ENCODE measurements at regions not wholly inside any gene's neighbourhood (a gene's known extent, or its start where the extent isn't known, plus 50 kb on each side); places are given as distances from the start of the nearest gene placed in this dataset.

DNA sequence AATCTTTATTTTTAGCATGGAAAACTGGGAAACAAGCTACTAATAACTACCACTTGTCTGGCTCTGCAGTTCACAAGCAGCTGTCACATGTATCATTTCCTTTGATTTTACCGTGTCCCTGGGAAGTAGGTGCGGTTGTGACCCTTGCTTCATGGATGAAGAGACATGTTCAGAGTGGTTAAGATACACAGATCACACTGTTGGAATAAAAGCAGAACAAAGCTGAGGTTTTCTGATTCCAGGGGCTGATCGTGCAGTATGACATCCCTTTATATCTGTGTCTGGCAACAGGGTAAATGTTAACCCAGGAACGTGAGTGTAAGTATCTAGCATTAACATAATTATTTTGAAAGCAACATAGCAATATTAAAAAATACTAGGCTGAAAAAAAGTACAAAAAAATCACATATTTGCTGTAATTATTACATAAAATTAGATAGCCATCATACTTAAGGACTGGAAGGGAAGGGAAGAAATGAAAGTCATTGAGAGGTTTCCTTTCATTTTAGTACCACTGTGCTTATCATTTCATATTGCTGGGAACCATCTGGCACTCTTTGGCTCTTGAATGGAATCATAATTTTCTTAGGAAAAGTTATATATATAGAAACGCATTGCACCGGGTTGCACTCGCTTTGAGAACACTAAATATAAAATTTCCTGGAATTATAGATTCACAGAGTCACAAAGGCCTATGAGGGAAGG lies 62.8 kb upstream of the PAXBP1 start:
- H3K36me3 ChIP-seq = no peaks in the 10 kb centered on the region
- H3K9me3 ChIP-seq = peaks cover 6% of the 10 kb centered on the region
- TF ChIP-seq, protein P1, sequence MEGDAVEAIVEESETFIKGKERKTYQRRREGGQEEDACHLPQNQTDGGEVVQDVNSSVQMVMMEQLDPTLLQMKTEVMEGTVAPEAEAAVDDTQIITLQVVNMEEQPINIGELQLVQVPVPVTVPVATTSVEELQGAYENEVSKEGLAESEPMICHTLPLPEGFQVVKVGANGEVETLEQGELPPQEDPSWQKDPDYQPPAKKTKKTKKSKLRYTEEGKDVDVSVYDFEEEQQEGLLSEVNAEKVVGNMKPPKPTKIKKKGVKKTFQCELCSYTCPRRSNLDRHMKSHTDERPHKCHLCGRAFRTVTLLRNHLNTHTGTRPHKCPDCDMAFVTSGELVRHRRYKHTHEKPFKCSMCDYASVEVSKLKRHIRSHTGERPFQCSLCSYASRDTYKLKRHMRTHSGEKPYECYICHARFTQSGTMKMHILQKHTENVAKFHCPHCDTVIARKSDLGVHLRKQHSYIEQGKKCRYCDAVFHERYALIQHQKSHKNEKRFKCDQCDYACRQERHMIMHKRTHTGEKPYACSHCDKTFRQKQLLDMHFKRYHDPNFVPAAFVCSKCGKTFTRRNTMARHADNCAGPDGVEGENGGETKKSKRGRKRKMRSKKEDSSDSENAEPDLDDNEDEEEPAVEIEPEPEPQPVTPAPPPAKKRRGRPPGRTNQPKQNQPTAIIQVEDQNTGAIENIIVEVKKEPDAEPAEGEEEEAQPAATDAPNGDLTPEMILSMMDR (IDR thresholded peaks at IDR 0.05) = no peak
- no peak overlapping the region for H3K4me3 ChIP-seq (ENCODE audit: low read depth in 1 of 2, low read length in 1 of 2)
- no peak overlapping the region for H3K27ac ChIP-seq
- H3K27me3 ChIP-seq = peaks cover 42% of the 10 kb centered on the region
- no peaks in the 10 kb centered on the region for H3K4me1 ChIP-seq (ENCODE audit: control insufficient read depth in 1 of 2, insufficient read depth in 1 of 2, low read depth in 1 of 2, low read length in 1 of 2)

DNA sequence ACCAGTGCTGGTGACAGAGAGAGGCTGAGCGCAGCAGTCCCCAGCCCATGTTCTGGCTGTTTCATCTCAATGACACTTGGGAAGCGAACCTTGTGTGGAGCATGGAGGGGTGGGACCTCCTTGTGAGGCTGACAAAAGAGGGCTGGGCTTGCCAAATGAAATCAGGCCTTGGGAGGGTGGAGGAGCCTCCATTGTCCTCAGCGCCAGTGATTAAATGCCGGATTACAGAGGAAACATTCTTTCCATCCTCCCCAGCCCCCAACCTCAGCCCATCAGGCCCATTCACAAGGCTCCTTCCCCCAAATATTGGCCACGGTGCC lies 63.3 kb upstream of the PAXBP1 start:
- TF ChIP-seq, protein P1 (IDR thresholded peaks at IDR 0.05) = no peak
- Histone ChIP-seq H3K27me3 (peaks cover 47% of the 10 kb centered on the region), H3K27ac (no peak overlapping the region)

DNA sequence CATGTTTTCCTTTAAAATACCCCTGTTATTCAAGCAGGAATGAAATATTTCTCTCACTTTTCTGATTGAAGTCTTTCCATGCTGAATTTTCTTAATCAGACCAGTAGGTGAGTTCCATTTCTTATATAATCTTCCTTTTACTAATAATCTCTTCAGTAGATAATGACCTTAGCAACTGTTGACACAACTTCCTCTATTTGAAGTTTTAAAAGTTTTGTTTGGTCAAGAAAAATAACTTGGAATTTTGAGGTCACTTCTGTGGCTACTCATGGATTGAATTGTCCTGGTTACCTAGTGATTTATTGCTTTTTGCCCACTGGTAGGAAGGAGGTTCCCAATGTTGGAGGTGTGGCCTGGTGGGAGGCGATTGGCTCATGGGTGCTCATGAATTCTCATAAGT lies 70.6 kb upstream of the PAXBP1 start:
- Histone ChIP-seq H3K27me3 (peaks cover 69% of the 10 kb centered on the region), H3K9me3 (no peaks in the 10 kb centered on the region), H3K4me3 (ENCODE audit: low read depth in 1 of 2, low read length in 1 of 2) (no peak overlapping the region), H3K4me1 (ENCODE audit: control insufficient read depth in 1 of 2, insufficient read depth in 1 of 2, low read depth in 1 of 2, low read length in 1 of 2) (no peaks in the 10 kb centered on the region), H3K27ac (no peak overlapping the region), H3K36me3 (no peaks in the 10 kb centered on the region)
- TF ChIP-seq, protein P1 (IDR thresholded peaks at IDR 0.05) = no peak

More for the DNA sequence above, 63.3 kb upstream of the PAXBP1 start:
- no peak overlapping the region for H3K4me3 ChIP-seq (ENCODE audit: low read depth in 1 of 2, low read length in 1 of 2)
- H3K4me1 ChIP-seq (ENCODE audit: control insufficient read depth in 1 of 2, insufficient read depth in 1 of 2, low read depth in 1 of 2, low read length in 1 of 2) = no peaks in the 10 kb centered on the region
- H3K36me3 ChIP-seq = no peaks in the 10 kb centered on the region
- H3K9me3 ChIP-seq = peaks cover 6% of the 10 kb centered on the region

DNA sequence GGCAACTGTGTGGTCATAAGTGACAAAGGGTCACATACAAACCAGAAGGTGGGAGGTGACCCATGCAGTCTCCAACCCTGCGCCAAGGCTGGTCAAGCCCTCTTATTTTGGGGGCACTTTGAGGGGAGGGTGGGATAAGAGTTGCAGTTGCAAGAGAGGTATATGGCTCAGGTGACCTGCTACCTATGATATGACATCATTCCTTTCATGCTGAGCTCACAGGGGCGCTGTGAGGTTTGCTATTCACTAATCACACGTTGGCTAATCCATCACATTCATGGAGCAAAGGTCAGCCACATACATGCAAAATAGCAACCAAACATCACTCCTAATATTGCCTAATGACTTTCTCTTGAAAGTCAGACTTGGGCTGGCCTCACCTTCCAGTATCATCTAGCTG lies 72.0 kb upstream of the PAXBP1 start:
- Histone ChIP-seq H3K4me3 (ENCODE audit: low read depth in 1 of 2, low read length in 1 of 2) (no peak overlapping the region), H3K4me1 (ENCODE audit: control insufficient read depth in 1 of 2, insufficient read depth in 1 of 2, low read depth in 1 of 2, low read length in 1 of 2) (no peaks in the 10 kb centered on the region), H3K9me3 (no peaks in the 10 kb centered on the region), H3K27me3 (peaks cover 69% of the 10 kb centered on the region), H3K27ac (no peak overlapping the region), H3K36me3 (no peaks in the 10 kb centered on the region)
- TF ChIP-seq, protein P1 (IDR thresholded peaks at IDR 0.05) = no peak

DNA sequence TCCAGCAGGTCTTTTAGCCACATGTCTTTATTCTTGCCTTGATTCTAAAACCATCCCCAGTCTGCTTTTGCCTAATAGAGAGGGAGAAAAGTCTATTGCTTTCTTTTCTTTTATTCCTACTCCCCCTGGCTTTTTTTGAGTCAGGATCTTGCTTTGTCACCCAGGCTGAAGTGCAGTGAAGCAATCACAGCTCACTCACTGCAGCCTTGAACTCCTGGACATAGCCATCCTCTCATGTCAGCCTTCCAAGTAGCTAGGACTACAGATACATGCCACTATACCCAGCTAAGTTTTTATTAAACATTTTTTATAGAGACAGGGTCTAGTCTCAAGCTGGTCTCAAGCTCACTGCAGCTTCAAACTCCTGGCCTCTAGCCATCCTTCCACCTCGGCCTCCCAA lies 72.5 kb upstream of the PAXBP1 start:
- Histone ChIP-seq H3K36me3 (no peaks in the 10 kb centered on the region), H3K27me3 (peaks cover 69% of the 10 kb centered on the region), H3K4me3 (ENCODE audit: low read depth in 1 of 2, low read length in 1 of 2) (no peak overlapping the region), H3K27ac (no peak overlapping the region), H3K9me3 (no peaks in the 10 kb centered on the region), H3K4me1 (ENCODE audit: control insufficient read depth in 1 of 2, insufficient read depth in 1 of 2, low read depth in 1 of 2, low read length in 1 of 2) (no peaks in the 10 kb centered on the region)
- TF ChIP-seq, protein P1 (IDR thresholded peaks at IDR 0.05) = no peak

All from neutrophil (primary cell).